SK-N-SH (cell line): ENCODE measurements at regions not wholly inside any gene's neighbourhood (a gene's known extent, or its start where the extent isn't known, plus 50 kb on each side); places are given as distances from the start of the nearest gene placed in this dataset.

Experiments
- EP300 ChIP-seq, 2 experiments: IDR thresholded peaks; 2 replicates each; pipeline versions ENCODE4 v1.4.0 to v1.6.1; 2012; ENCODE audit warnings: borderline replicate concordance in 1 of 2, low read depth in 1 of 2, low read length in 1 of 2
- GATA2 ChIP-seq: sonication (generic); formaldehyde crosslinking; IDR thresholded peaks from 2 replicates; pipeline ENCODE4 v1.5.0; 2020; ENCODE audit warnings: mild to moderate bottlenecking, missing genetic modification reagents
- RXRA ChIP-seq: IDR thresholded peaks from 2 replicates; pipeline ENCODE4 v1.4.0; 2012; ENCODE audit warnings: low read depth, mild to moderate bottlenecking, borderline replicate concordance
- TF ChIP-seq, protein P1 (sequence below): fragments of 200-600 bp; sonication (generic); IDR thresholded peaks from 2 replicates; pipeline ENCODE4 v1.6.1; 2017; ENCODE audit warnings: antibody characterized with exemption, mild to moderate bottlenecking, moderate library complexity

- TF ChIP-seq EP300 (IDR thresholded peaks at IDR 0.05; ENCODE audit: borderline replicate concordance in 1 of 2, low read depth in 1 of 2, low read length in 1 of 2) (no peak), GATA2 (CRISPR knock-in tag) (no peak), RXRA (no peak)
- TF ChIP-seq, protein P1, sequence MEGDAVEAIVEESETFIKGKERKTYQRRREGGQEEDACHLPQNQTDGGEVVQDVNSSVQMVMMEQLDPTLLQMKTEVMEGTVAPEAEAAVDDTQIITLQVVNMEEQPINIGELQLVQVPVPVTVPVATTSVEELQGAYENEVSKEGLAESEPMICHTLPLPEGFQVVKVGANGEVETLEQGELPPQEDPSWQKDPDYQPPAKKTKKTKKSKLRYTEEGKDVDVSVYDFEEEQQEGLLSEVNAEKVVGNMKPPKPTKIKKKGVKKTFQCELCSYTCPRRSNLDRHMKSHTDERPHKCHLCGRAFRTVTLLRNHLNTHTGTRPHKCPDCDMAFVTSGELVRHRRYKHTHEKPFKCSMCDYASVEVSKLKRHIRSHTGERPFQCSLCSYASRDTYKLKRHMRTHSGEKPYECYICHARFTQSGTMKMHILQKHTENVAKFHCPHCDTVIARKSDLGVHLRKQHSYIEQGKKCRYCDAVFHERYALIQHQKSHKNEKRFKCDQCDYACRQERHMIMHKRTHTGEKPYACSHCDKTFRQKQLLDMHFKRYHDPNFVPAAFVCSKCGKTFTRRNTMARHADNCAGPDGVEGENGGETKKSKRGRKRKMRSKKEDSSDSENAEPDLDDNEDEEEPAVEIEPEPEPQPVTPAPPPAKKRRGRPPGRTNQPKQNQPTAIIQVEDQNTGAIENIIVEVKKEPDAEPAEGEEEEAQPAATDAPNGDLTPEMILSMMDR, result no peak
Observed at GRCh38 chr1:209370241-209370995, 213.1 kb upstream of the CAMK1G start.
